ENCODE measurements at regions not wholly inside any gene's neighbourhood (a gene's known extent, or its start where the extent isn't known, plus 50 kb on each side); places are given as distances from the start of the nearest gene placed in this dataset.
A peak's percentile ranks its signal among the peaks of the same experiment; 100 is the strongest.
"Not testable (repeated sequence)": the region's sequence is repeated elsewhere in the genome, so short reads cannot be mapped to it uniquely, and the experiment has no call there.

- no peak for DNase-seq
Measured at GRCh38 chr1:191025896-191026642, 548.4 kb upstream of the BRINP3 start.

GRCh38 chr1:191026828-191027227 is 549.2 kb upstream of the BRINP3 start:
- DNase-seq: no peak

DNA sequence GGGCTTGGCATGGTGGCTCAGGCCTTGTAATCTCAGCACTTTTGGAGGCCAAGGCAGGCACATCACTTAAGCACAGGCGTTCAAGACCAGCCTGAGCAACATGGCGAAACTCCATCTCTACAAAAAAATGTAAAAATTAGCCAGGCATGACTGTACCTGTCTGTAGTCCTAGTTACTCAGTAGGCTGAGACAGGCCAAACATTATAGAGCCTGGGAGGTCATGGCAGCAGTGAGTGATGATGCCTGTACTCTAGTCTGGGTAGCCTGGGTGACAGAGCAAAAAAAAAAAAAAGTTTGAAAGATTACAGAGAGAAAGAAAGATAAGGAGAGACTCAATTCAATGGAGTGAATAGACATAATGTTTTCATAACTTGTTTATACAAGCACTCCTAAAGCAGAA is 556.5 kb upstream of the BRINP3 start:
- no peak for DNase-seq

DNA sequence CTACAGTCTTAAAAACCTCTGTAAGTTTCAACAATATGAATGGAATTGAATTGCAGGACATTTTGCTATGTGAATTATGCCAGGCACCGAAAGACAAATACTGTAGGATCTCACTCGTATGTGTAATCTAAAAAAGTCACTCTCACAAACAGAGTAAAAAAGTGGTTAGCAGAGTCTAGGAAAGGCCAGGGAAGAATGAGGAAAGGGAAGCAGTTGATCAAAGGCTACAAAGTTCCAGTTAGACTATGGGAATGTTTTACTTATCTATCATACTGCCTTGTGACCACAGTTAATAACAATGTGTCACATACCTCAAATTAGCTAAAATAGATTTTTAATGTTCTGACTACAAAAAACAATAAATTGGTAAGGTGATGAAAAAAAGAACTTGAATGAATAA is 565.4 kb upstream of the BRINP3 start:
- DNase-seq: no peak

DNA sequence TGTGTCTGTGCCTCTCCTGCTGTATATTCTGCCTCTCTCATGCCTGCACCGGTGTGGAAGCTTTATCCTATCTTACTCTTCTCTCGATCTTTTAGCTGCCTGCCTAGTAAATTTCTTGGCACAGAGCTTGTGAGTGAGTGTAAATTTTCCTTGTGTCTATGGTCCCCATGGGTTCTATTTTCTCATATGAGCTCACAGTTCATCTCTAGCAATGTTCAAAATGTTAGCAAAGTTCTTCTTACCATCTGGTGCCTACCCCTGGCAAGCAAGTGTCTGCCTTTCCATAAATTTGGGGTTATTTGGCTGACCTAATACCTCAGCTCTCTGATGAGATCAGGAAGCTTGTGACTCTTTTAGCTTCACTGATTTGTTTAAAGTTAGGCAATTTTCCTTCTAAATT is 572.1 kb upstream of the BRINP3 start:
- DNase-seq: no peak

- DNase-seq: no peak
Measured at GRCh38 chr1:191052888-191053287, 575.2 kb upstream of the BRINP3 start.

GRCh38 chr1:191065346-191065745 is 587.7 kb upstream of the BRINP3 start:
- DNase-seq: peak; percentile 76

GRCh38 chr1:191065771-191066170 is 588.1 kb upstream of the BRINP3 start:
- peak; percentile 92 for DNase-seq

DNA sequence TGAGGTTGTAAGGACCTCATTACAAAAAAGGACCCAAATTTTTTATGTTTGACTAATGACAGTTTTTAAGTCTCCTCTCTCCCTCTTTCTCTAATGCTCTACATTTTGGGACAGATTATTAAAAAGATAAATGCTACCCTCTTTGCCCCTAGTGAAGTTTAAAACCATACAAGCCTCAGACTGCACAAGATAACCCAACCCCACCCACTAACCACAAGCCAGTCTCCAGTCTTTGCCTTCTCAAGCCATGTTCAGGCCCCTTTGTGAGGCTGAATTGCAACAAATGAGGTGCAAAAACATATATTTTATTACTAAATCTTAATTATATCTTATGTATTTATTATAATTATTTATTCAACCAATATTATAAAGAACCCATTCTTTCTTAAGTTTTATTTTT is 597.2 kb upstream of the BRINP3 start:
- peak; percentile 84 for DNase-seq

GRCh38 chr1:191083090-191083489 is 605.4 kb upstream of the BRINP3 start:
- DNase-seq: not testable (repeated sequence)

- DNase-seq: no peak
Measured at GRCh38 chr1:191085121-191085520, 607.5 kb upstream of the BRINP3 start.

- no peak for DNase-seq
Measured at GRCh38 chr1:191086910-191087309, 609.2 kb upstream of the BRINP3 start.

DNA sequence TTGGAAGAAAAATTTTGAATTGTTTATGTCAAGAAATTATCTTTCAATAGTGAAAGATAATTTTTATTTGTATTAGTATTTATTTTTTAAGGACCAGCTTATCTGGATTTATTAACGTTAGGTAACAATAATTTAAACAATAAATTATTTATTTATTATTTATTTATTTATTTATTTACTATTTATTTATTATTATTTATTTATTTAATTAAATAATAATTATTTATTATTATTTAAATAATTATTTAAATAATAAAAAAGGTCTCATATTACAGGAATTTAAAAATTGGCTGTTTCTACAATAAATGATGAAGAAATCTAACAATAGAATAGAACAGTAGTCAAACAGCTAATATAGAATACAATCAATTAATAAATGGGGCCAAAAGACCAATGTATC is 618.7 kb upstream of the BRINP3 start:
- DNase-seq: no peak

- DNase-seq: no peak
Measured at GRCh38 chr1:191099696-191100095, 622.0 kb upstream of the BRINP3 start.

DNA sequence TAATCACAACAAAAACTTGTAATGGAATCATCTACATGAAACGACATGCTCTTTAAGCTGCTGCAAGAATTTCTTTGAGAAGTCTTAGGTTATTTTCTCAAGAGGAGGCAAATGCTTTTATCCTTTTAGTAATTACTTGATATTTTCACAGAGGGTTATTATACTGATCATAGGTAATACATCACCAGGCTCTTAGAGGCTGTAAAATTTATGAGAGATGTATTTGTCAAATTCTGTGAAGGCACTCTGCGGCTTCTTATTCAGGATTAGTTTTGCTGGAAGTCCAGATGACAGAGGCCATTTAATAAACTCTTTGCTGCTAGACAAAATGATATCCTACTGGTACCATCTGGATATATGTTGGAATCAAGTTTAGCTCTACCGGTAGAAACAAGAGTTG is 624.3 kb upstream of the BRINP3 start:
- DNase-seq: no peak

- no peak for DNase-seq
Measured at GRCh38 chr1:191125950-191126349, 648.3 kb upstream of the BRINP3 start.

DNA sequence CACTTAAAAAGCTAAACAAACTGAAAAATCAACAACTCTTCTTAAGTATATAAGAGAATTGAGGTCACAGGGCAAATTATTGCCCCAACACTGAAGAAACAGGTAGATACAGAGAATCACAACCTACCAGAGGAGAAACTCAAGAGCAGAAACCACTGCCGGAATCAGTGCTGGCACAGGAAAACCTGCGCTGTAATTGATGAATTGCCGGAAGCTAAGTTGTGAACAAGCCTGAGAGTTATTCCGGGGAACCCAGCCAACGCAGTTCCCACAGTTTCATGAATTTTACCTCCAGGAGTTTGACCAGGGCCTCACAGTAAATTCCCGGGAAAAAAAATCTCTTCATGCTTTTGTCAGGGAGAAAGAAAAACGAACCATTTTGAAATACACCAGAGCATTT is 657.1 kb upstream of the BRINP3 start:
- no peak for DNase-seq

DNA sequence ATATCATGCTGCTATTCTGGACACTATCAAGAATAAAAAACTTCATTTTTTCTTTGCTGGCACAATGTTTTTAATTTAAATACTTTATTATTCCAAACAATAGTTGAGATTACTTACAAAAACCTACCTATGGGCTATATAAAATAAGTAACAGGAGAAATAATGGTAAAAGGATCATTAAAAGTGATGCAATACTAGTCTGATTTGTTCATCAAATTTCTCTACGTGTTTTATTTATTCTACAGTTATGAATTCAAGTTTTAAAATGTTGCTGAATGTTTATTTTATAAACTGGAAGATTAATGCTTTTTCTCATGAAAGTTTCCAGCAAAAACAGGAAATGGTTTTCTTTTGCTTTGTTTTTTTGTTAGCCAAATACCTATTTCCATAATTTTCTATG is 662.4 kb upstream of the BRINP3 start:
- DNase-seq: no peak

DNA sequence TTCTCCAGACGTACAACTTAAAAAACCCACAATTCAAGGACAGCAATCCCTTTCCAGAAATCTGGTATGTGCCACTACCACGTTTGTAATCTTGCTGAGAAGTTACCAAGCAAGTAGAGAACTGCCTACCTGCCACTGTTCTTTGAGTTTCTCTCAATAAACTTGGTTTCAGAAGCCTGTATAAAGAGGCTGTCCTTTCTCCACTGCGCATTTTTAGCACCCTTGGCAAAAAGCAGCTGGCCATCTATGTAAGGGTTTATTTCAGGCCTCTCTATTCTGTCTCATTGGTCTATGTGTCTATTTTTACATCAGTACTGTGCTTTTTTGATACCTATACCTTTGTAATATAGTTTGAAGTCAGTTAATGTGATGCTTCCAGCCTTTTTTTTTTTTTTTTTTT is 665.1 kb upstream of the BRINP3 start:
- DNase-seq: no peak

- no peak for DNase-seq
Measured at GRCh38 chr1:191145834-191146233, 668.2 kb upstream of the BRINP3 start.

DNA sequence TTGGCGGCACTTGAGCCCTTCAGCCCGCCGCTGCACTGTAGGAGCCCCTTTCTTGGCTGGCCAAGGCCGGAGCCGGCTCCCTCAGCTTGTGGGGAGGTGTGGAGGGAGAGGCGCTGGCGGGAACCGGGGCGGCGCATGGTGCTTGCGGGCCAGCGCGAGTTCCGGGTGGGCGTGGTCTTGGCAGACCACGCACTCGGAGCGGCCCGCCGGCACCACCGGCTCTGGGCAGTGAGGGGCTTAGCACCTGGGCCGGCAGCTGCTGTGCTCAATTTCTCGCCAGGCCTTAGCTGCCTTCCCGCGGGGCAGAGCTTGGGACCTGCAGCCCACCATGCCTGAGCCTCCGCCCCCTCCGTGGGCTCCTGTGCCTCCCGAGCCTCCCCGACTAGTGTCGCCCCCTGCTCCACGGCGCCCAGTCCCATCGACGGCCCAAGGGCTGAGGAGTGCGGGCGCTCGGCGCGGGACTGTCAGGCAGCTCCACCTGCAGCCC is 673.7 kb upstream of the BRINP3 start:
- no peak for DNase-seq

DNA sequence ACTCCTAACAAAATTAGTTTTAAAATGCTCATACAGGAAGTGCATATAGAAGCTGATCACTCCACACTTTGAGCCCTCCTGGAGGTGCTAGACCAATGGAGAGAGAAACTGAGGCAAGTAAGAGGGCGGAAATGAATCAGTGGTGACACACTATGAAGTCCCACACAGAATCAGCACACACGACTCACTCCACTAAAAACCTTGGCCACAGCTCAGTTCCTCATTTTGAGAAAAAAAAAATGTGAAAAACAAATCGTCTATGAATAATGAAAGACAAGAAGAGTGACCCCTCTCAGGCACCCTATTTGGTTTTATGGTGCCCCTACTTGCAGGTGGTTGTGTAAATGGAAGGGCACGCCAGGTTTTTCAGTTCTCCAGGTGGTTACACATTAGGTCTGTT is 675.1 kb upstream of the BRINP3 start:
- peak; percentile 24 for DNase-seq

DNA sequence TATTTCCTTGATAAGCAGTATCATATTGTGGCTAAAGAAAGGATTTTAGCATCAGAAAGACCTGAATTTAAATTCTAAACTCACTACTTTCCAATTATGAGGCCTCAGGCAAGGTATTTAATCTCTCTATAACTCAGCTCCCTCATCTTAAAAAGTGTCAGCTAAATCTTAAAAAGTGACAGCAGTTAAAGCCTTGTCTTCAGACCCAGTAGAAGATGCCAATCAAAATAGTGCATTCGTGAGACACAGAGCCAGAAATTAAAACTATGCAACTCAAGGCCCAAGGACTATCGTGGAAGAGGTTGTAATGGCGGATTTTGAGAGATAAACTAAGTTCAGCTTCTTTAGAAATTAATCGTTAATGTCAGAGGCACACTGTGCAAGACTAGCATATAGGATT is 677.5 kb upstream of the BRINP3 start:
- DNase-seq: no peak

- DNase-seq: no peak
Measured at GRCh38 chr1:191160837-191161236, 683.2 kb upstream of the BRINP3 start.

DNA sequence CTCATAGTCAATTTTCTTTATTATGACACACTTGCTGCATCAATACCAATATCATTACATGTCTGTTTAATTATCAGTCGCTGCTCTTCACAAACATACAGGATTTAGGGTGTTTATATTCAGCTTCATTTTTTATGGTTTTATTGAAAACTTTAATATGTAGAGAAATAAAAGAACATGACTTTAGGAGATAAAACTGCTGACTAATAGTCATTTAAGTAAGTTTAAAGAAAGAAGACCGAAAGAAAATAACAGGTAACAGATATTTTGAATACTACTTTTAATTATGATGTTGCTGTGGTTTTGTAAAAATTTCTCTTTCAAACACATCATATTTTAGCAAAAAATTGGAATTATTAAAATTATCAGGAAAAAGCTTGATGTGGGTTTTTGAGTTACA is 685.1 kb upstream of the BRINP3 start:
- no peak for DNase-seq

Data from OCI-M1 (cell line).